HepG2 (cell line): ENCODE measurements at regions not wholly inside any gene's neighbourhood (a gene's known extent, or its start where the extent isn't known, plus 50 kb on each side); places are given as distances from the start of the nearest gene placed in this dataset.

Experiments
- CC2D1A ChIP-seq: sonication (generic); formaldehyde crosslinking; IDR thresholded peaks from 2 replicates; pipeline ENCODE4 v1.8.1; 2023; ENCODE audit warnings: mild to moderate bottlenecking, missing genetic modification reagents
- CEBPB ChIP-seq: IDR thresholded peaks from 2 replicates; pipeline ENCODE4 v1.6.1; 2011; ENCODE audit warnings: low read depth, low read length, improper control_type of control experiment, borderline replicate concordance
- E2F2 ChIP-seq: sonication (generic); formaldehyde crosslinking; IDR thresholded peaks from 2 replicates; pipeline ENCODE4 v1.4.0; 2020; ENCODE audit warnings: missing genetic modification reagents, borderline replicate concordance
- EZH2 ChIP-seq: conservative IDR thresholded peaks from 2 replicates; pipeline ENCODE4 v1.6.1; 2012; ENCODE audit warnings: mild to moderate bottlenecking, low read depth, low read length, moderate library complexity
- GPN1 ChIP-seq: sonication (generic); formaldehyde crosslinking; IDR thresholded peaks from 2 replicates; pipeline ENCODE4 v1.5.1; 2020; ENCODE audit warnings: missing genetic modification reagents, borderline replicate concordance
- HHEX ChIP-seq: IDR thresholded peaks from 2 replicates; pipeline ENCODE4 v1.6.1; 2016; ENCODE audit warnings: control low read depth
- HNRNPL ChIP-seq: fragments of 200-400 bp; formaldehyde crosslinking; IDR thresholded peaks from 2 replicates; pipeline ENCODE4 v1.6.1; 2017; ENCODE audit warnings: mild to moderate bottlenecking, low read depth, low read length
- HOXA3 ChIP-seq: sonication (generic); formaldehyde crosslinking; IDR thresholded peaks from 2 replicates; pipeline ENCODE4 v1.5.0; 2020; ENCODE audit warnings: missing genetic modification reagents
- IRX3 ChIP-seq: sonication (generic); formaldehyde crosslinking; IDR thresholded peaks from 2 replicates; pipeline ENCODE4 v1.8.1; 2023; ENCODE audit warnings: mild to moderate bottlenecking, low read depth, missing genetic modification reagents, borderline replicate concordance
- MAZ ChIP-seq, 2 experiments: sonication (generic) in 1 of 2; formaldehyde crosslinking in 1 of 2; IDR thresholded peaks; 2 replicates each; pipeline versions ENCODE4 v1.5.0 to v1.6.1; 2012 to 2020; ENCODE audit warnings: low read depth in 2 of 2, mild to moderate bottlenecking in 2 of 2, borderline replicate concordance in 1 of 2, improper control_type of control experiment in 1 of 2, low read length in 1 of 2, missing genetic modification reagents in 1 of 2, moderate library complexity in 1 of 2
- NCOA5 ChIP-seq: sonication (generic); formaldehyde crosslinking; IDR thresholded peaks from 2 replicates; pipeline ENCODE4 v1.4.0; 2020; ENCODE audit warnings: missing genetic modification reagents
- RAD51 ChIP-seq: fragments of 450-650 bp; IDR thresholded peaks from 2 replicates; pipeline ENCODE4 v1.6.1; 2016; ENCODE audit warnings: borderline replicate concordance
- RBAK ChIP-seq: sonication (generic); formaldehyde crosslinking; IDR thresholded peaks from 2 replicates; pipeline ENCODE4 v1.5.1; 2020; ENCODE audit warnings: mild to moderate bottlenecking, missing genetic modification reagents
- SNAPC5 ChIP-seq: sonication (generic); formaldehyde crosslinking; IDR thresholded peaks from 2 replicates; pipeline ENCODE4 v1.8.1; 2023; ENCODE audit warnings: mild to moderate bottlenecking, missing genetic modification reagents, borderline replicate concordance
- SRSF1 ChIP-seq: fragments of 200-400 bp; formaldehyde crosslinking; optimal IDR thresholded peaks from 2 replicates; pipeline ENCODE3; 2017; ENCODE audit warnings: mild to moderate bottlenecking, low read depth, low read length, moderate library complexity
- STAT5B ChIP-seq: sonication (generic); formaldehyde crosslinking; IDR thresholded peaks from 2 replicates; pipeline ENCODE4 v1.4.0; 2020; ENCODE audit warnings: missing genetic modification reagents
- SUZ12 ChIP-seq: fragments of 150-350 bp; IDR thresholded peaks from 2 replicates; pipeline ENCODE4 v1.6.1; 2014; ENCODE audit warnings: low read depth, low read length
- TFE3 ChIP-seq: IDR thresholded peaks from 2 replicates; pipeline ENCODE4 v1.6.1; 2016
- THRA ChIP-seq: sonication (generic); formaldehyde crosslinking; IDR thresholded peaks from 2 replicates; pipeline ENCODE4 v1.4.0; 2020; ENCODE audit warnings: missing genetic modification reagents, borderline replicate concordance
- UBTF ChIP-seq: sonication (generic); formaldehyde crosslinking; IDR thresholded peaks from 2 replicates; pipeline ENCODE4 v1.4.0; 2020; ENCODE audit warnings: mild to moderate bottlenecking, missing genetic modification reagents
- ZNF224 ChIP-seq: sonication (generic); formaldehyde crosslinking; IDR thresholded peaks from 2 replicates; pipeline ENCODE4 v1.5.0; 2020; ENCODE audit warnings: mild to moderate bottlenecking, missing genetic modification reagents
- ZNF605 ChIP-seq: sonication (generic); formaldehyde crosslinking; IDR thresholded peaks from 2 replicates; pipeline ENCODE4 v1.8.0; 2022; ENCODE audit warnings: mild to moderate bottlenecking, missing genetic modification reagents
- ZNF883 ChIP-seq: sonication (generic); formaldehyde crosslinking; IDR thresholded peaks from 2 replicates; pipeline ENCODE4 v1.5.1; 2020; ENCODE audit warnings: mild to moderate bottlenecking, missing genetic modification reagents; ENCODE audit errors: not compliant biosample characterization
- ZNF891 ChIP-seq: sonication (generic); formaldehyde crosslinking; IDR thresholded peaks from 2 replicates; pipeline ENCODE4 v1.5.0; 2020; ENCODE audit warnings: mild to moderate bottlenecking, missing genetic modification reagents
- ZSCAN30 ChIP-seq: sonication (generic); formaldehyde crosslinking; IDR thresholded peaks from 2 replicates; pipeline ENCODE4 v1.5.0; 2020; ENCODE audit warnings: mild to moderate bottlenecking, missing genetic modification reagents

GRCh38 chr10:121043124-121043849 lies 192.1 kb downstream of the WDR11 start (continued):
- no peak for TF ChIP-seq EZH2
- TF ChIP-seq RAD51 = no peak
- TF ChIP-seq SUZ12 = no peak
- TF ChIP-seq ZNF883 = no peak
- TF ChIP-seq THRA (CRISPR knock-in tag) = peak; percentile 46; the same call in 1 of the 2 replicates
- no peak for TF ChIP-seq HHEX (CRISPR knock-in tag)
- peak; percentile 87; the same call in 1 of the 2 replicates for TF ChIP-seq HOXA3 (CRISPR knock-in tag)
- TF ChIP-seq ZNF891 (CRISPR knock-in tag) = 0 out of 2 replicates have a peak, but pooled peaks have one; percentile 21
- TF ChIP-seq GPN1 (CRISPR knock-in tag) = no peak
- TF ChIP-seq ZNF224 (CRISPR knock-in tag) = no peak
- TF ChIP-seq RBAK (CRISPR knock-in tag) = peak; percentile 78; the same call in 1 of the 2 replicates
- peak; percentile 64 for TF ChIP-seq UBTF
- TF ChIP-seq CEBPB = peak; percentile 94
- no peak for TF ChIP-seq ZSCAN30
- TF ChIP-seq SNAPC5 (CRISPR knock-in tag) = no peak
- no peak for TF ChIP-seq MAZ (IDR thresholded peaks at IDR 0.05; ENCODE audit: borderline replicate concordance, low read depth, low read length)
- peak; percentile 61 for TF ChIP-seq MAZ (CRISPR knock-in tag; IDR thresholded peaks at IDR 0.05; ENCODE audit: low read depth)
- TF ChIP-seq TFE3 (CRISPR knock-in tag) = peak; percentile 85
- no peak for TF ChIP-seq IRX3 (CRISPR knock-in tag)
- no peak for TF ChIP-seq HNRNPL
- TF ChIP-seq E2F2 (CRISPR knock-in tag) = no peak
- TF ChIP-seq ZNF605 = no peak
- no peak for TF ChIP-seq SRSF1
- TF ChIP-seq STAT5B (CRISPR knock-in tag) = no peak
- TF ChIP-seq CC2D1A (CRISPR knock-in tag) = no peak
- TF ChIP-seq NCOA5 (CRISPR knock-in tag) = no peak
